IgD-negative memory B cell (primary cell): ENCODE measurements at regions not wholly inside any gene's neighbourhood (a gene's known extent, or its start where the extent isn't known, plus 50 kb on each side); places are given as distances from the start of the nearest gene placed in this dataset.

ENCODE experiments used
- H3K27ac Mint-ChIP-seq, 3 donors: one replicate each; pipeline ENCODE4 v1.8.0; 2020 to 2022; ENCODE audit warnings: mild to moderate bottlenecking in 3 of 3, mixed read lengths in 3 of 3, moderate library complexity in 1 of 3
- H3K27me3 Mint-ChIP-seq: one replicate; pipeline ENCODE4 v1.8.0; 2021; ENCODE audit warnings: mixed read lengths
- H3K36me3 Mint-ChIP-seq: one replicate; pipeline ENCODE4 v1.8.0; 2020; ENCODE audit warnings: mild to moderate bottlenecking, mixed read lengths
- H3K4me1 Mint-ChIP-seq, 3 donors: one replicate each; pipeline ENCODE4 v1.8.0; 2020 to 2022; ENCODE audit warnings: mixed read lengths in 3 of 3, mild to moderate bottlenecking in 1 of 3
- H3K4me3 Mint-ChIP-seq, 4 donors: one replicate each; pipeline ENCODE4 v1.8.0; 2020 to 2022; ENCODE audit warnings: mild to moderate bottlenecking in 4 of 4, mixed read lengths in 4 of 4, moderate library complexity in 3 of 4
- H3K9me3 Mint-ChIP-seq, 3 donors: one replicate each; pipeline ENCODE4 v1.8.0; 2020 to 2021; ENCODE audit warnings: mixed read lengths in 3 of 3, mild to moderate bottlenecking in 1 of 3

DNA sequence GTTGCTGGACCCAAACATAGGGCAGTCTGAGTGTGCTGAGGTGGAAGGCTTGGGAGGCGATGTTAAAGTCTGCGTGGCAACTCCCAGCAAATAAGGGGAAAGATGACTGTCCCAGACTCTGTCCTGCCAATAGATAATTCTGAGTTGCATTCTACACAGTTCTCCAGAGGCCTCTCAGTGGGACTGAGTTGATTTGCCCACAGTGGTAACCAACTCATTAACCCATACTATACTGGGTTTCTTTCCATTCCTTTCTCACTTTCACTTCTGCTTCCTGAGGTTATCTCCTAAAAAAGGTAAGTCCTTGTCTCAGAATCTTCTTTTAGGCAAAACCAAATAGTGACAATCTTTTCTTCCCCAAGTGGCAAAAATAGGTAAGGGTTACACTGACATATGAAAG lies 549.9 kb upstream of the DPPA4 start:
- Mint-ChIP-seq H3K27me3 (no peaks in the 10 kb centered on the region), H3K36me3 (no peaks in the 10 kb centered on the region), H3K9me3 (peaks cover 0 to 13% (median 5%) of the 10 kb centered on the region in 3 donors), H3K4me1 (no peaks in the 10 kb centered on the region), H3K4me3 (no peak overlapping the region), H3K27ac (no peak overlapping the region)

DNA sequence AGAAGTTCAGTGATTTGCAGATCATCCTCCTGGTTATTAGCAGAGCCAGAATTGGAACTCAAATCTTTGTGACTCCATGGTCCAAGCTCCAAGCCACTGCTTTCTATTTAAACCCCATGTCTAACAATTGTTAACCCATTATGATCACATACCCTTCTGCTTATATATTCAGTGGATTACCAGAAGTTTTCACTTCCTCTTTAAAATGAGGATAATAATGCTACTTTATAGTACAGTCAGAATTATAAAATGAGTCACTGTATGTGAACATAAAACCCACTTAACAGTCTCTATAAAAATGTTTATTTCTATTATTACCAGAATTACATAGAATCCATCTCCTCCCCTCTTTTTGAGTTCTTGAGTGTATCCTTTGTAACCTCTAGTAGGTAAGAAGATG lies 550.7 kb upstream of the DPPA4 start:
- H3K4me3 Mint-ChIP-seq = no peak overlapping the region
- H3K4me1 Mint-ChIP-seq = no peaks in the 10 kb centered on the region
- H3K27ac Mint-ChIP-seq = no peak overlapping the region
- H3K27me3 Mint-ChIP-seq = no peaks in the 10 kb centered on the region
- no peaks in the 10 kb centered on the region for H3K36me3 Mint-ChIP-seq
- peaks cover 0 to 13% (median 5%) of the 10 kb centered on the region in 3 donors for H3K9me3 Mint-ChIP-seq

GRCh38 chr3:109897734-109898133 lies 560.4 kb upstream of the DPPA4 start:
- Mint-ChIP-seq H3K27ac (no peak overlapping the region), H3K9me3 (peaks cover 0 to 5% (median 0%) of the 10 kb centered on the region in 3 donors)

DNA sequence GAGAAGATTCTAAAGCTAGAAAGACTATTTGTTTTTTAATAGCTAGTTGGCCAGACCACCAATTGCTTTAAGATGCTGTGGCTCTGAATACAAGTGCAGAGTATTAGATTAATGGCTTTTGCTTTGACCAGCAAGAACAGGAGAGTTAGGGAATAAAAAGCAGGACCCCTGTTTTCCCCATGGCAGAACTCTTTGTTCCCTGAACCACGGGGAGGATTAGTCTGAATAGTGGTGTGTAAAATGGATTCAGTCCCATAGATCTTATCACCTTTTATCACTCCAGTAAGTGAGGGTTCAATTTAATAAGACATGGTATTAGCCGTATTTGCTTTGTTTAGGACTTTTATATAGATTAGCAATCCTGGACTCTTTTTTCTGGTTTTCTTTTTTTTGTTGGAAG lies 562.6 kb upstream of the DPPA4 start:
- no peaks in the 10 kb centered on the region for H3K36me3 Mint-ChIP-seq
- no peak overlapping the region for H3K27ac Mint-ChIP-seq
- no peaks in the 10 kb centered on the region for H3K4me1 Mint-ChIP-seq
- no peaks in the 10 kb centered on the region for H3K27me3 Mint-ChIP-seq
- H3K9me3 Mint-ChIP-seq = peaks cover 0 to 5% (median 0%) of the 10 kb centered on the region in 3 donors
- H3K4me3 Mint-ChIP-seq = no peak overlapping the region

More at GRCh38 chr3:109897734-109898133, 560.4 kb upstream of the DPPA4 start:
- H3K27me3 Mint-ChIP-seq = no peaks in the 10 kb centered on the region
- H3K4me1 Mint-ChIP-seq = no peaks in the 10 kb centered on the region
- H3K36me3 Mint-ChIP-seq = no peaks in the 10 kb centered on the region
- H3K4me3 Mint-ChIP-seq = peak overlapping the region in 1 of 4 donors; percentile 10

- H3K4me3 Mint-ChIP-seq = no peak overlapping the region
- no peaks in the 10 kb centered on the region for H3K27me3 Mint-ChIP-seq
- H3K27ac Mint-ChIP-seq = peak overlapping the region in 1 of 3 donors; percentile 18
- no peaks in the 10 kb centered on the region for H3K4me1 Mint-ChIP-seq
- H3K36me3 Mint-ChIP-seq = no peaks in the 10 kb centered on the region
- peaks cover 0 to 5% (median 0%) of the 10 kb centered on the region in 3 donors for H3K9me3 Mint-ChIP-seq
Observed at GRCh38 chr3:109900783-109901182, 563.4 kb upstream of the DPPA4 start.

DNA sequence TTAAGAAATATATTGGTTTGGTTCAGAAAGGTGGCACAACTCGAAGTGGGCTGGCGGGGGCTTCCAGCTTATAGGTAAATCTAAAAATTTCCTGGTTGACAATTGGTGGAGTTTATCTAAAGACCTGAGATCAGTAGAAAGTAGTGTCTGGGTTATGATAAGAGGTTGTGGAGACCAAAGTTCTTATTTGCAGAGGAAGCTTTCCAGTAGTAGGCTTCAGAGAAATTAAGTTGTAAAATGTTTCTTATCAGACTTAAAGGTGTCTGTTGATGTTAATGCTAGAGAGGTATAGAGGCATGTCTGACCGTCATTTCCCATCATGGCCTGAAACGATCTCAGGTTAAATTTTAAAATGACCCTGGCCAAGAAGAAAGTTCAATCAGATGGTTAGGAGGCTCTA lies 565.2 kb upstream of the DPPA4 start:
- Mint-ChIP-seq H3K27ac (peak overlapping the region in 1 of 3 donors; percentile 63), H3K4me1 (no peaks in the 10 kb centered on the region), H3K36me3 (no peaks in the 10 kb centered on the region), H3K27me3 (no peaks in the 10 kb centered on the region), H3K4me3 (no peak overlapping the region), H3K9me3 (peaks cover 3 to 16% (median 3%) of the 10 kb centered on the region in 3 donors)

DNA sequence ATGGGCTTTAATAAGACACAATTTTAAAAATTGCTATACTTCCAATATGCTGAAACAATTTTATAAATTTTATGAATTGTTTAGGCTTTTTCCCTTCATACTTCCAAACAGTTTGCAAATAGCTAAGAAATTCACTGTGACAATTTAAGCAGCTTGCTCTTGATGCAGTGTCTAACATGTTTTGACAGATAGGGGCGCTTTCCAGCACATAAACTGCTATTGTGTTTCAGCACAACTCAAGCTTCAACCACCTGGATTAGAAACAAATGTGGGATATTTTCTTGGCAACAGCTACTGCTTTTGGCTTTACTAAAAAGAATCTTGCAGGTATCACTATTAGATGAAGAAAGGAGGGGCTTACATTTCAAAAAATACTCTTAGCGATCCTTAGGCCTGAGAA lies 565.8 kb upstream of the DPPA4 start:
- Mint-ChIP-seq H3K27me3 (no peaks in the 10 kb centered on the region), H3K4me3 (no peak overlapping the region), H3K36me3 (no peaks in the 10 kb centered on the region), H3K27ac (no peak overlapping the region), H3K4me1 (no peaks in the 10 kb centered on the region), H3K9me3 (peaks cover 3 to 16% (median 3%) of the 10 kb centered on the region in 3 donors)

DNA sequence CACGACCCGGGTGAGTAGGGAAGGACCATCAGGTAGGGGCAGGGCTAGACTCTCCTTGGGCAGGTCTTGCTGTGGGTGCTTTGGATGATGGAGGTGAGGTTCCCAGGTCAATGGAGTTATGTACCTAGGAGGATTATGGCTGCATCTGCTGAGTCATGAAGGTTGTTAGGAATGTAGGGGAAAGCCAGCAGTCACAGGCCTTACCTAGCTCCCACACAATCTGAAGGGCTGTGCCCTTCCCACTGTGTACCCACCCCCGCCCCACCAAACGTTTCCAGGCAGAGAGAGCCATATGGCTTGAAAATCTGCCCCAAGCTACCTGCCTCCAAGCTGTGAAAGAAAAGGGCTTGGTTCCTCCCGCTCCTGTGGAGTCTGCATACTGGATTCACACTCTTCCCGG lies 573.4 kb upstream of the DPPA4 start:
- no peak overlapping the region for H3K27ac Mint-ChIP-seq
- no peaks in the 10 kb centered on the region for H3K4me1 Mint-ChIP-seq
- no peaks in the 10 kb centered on the region for H3K27me3 Mint-ChIP-seq
- no peaks in the 10 kb centered on the region for H3K36me3 Mint-ChIP-seq
- peaks cover 9 to 24% (median 9%) of the 10 kb centered on the region in 3 donors for H3K9me3 Mint-ChIP-seq
- H3K4me3 Mint-ChIP-seq = no peak overlapping the region

DNA sequence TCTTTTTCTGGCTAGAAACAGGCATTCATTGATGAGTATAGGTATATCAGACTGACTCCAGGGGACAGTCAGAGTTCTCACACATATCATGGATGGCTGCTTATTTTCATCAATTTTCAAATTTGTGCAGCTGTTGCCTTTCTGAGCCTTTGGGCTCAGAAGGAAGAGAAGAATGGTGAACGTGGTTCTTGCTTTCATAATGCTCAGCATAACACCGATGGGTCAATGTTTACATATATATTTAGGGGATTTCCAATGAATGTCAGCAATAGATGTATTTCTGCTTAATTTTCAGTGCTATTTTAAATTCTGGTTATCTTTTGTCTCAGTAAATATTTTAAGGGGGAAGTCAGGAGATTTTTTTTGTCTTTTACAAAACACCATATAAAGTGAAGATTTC lies 581.4 kb upstream of the DPPA4 start:
- H3K4me1 Mint-ChIP-seq = no peaks in the 10 kb centered on the region
- H3K36me3 Mint-ChIP-seq = no peaks in the 10 kb centered on the region
- no peaks in the 10 kb centered on the region for H3K27me3 Mint-ChIP-seq
- peaks cover 0 to 5% (median 2%) of the 10 kb centered on the region in 3 donors for H3K9me3 Mint-ChIP-seq
- H3K4me3 Mint-ChIP-seq = no peak overlapping the region
- H3K27ac Mint-ChIP-seq = no peak overlapping the region

DNA sequence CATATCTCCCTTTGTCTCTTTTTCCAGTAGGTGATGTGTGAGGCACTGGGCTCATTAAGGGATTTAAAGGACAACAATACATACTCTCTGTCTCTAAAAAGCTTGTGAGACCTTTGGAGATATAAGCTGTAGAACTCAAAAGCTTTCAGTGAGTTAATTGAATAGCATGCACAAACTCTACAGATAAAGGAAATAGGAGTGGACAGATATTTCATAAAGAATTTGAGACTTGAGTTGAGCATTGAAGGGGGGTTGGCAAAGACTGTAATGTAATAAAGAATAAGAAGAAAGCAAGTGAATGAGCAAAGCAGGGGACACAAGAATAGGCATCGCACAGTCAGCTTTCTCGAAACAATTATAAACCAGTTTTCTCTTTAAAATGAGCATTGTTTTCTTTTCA lies 583.4 kb upstream of the DPPA4 start:
- no peaks in the 10 kb centered on the region for H3K9me3 Mint-ChIP-seq
- no peak overlapping the region for H3K27ac Mint-ChIP-seq
- H3K36me3 Mint-ChIP-seq = no peaks in the 10 kb centered on the region
- H3K27me3 Mint-ChIP-seq = no peaks in the 10 kb centered on the region
- no peak overlapping the region for H3K4me3 Mint-ChIP-seq
- H3K4me1 Mint-ChIP-seq = no peaks in the 10 kb centered on the region

DNA sequence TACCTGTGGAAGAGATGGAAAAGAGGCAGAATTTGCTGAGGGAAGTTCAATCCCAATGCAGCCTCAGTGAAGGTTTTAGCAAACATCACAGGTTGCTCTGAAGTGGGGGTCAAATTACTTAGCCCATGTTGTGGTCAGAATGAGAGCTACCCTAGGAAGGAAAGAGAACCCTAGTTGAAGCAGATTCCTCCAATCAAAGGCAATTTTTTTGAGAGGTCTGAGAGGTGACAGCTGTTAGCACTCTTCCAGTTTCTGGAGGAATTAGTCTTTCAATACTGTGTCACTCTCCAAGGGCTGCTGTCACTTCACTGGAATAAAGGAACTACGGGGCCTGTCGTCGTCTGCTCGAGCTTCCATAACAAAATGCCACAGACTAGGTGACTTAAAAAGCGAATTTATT lies 584.2 kb upstream of the DPPA4 start:
- Mint-ChIP-seq H3K4me3 (no peak overlapping the region), H3K9me3 (no peaks in the 10 kb centered on the region), H3K27me3 (no peaks in the 10 kb centered on the region), H3K4me1 (no peaks in the 10 kb centered on the region), H3K36me3 (no peaks in the 10 kb centered on the region), H3K27ac (no peak overlapping the region)

DNA sequence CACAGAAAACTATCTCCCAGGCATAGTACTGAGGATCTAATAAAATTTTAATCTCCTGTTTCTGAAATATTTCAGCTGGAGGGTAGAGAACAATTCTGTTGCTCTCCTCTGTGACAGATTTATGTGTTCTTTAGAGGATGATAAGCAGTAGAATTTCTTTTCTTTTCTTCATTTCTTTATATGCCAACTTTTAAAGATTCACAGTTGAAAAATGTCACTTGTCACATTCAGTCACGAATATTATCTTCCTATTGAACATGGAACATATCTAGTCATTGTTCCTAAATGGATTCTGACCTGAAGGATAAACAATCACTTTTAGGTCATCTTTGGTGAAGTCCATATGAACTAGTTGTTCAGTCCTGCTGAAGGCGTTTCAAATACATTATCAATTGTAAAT lies 585.5 kb upstream of the DPPA4 start:
- Mint-ChIP-seq H3K9me3 (no peaks in the 10 kb centered on the region), H3K27me3 (no peaks in the 10 kb centered on the region), H3K4me3 (no peak overlapping the region), H3K27ac (no peak overlapping the region), H3K36me3 (no peaks in the 10 kb centered on the region), H3K4me1 (no peaks in the 10 kb centered on the region)

DNA sequence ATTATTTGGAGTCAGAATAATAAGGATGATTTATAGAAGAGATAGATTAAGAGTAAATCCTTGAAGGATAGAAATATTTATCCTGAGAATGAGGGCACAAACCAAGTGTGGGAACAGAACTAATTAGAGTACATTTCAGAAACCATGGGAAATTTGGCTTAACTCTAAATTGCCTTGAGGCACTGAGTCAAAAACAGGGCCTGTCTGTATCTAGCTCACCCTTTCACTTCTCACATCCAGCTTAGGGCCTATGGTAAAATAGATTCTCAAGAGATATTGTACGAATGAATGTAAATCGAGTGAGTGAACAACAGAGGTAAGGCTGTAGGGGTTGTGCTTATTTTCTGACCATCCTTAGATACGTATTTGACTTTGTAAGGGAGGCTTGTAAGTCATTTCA lies 586.1 kb upstream of the DPPA4 start:
- H3K9me3 Mint-ChIP-seq = no peaks in the 10 kb centered on the region
- no peaks in the 10 kb centered on the region for H3K36me3 Mint-ChIP-seq
- H3K4me3 Mint-ChIP-seq = no peak overlapping the region
- no peak overlapping the region for H3K27ac Mint-ChIP-seq
- no peaks in the 10 kb centered on the region for H3K4me1 Mint-ChIP-seq
- H3K27me3 Mint-ChIP-seq = no peaks in the 10 kb centered on the region

DNA sequence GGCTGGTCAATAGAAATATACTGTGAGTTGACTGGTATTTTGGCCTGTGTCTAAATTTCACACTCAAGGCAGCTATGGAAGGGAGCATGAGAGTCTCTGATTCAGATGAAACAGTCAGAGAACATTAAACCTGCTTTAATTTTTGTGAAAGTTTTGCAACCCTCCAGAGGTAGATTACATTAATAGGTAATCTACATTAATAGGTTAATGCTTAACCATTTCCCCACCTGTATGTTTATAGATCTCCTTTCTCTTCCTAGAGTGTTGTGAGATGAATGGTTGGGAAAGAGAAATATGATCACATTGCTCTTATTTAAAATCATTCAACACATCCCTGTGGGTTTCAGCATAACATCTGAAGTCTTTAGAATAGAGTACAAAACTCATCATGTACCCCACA lies 586.9 kb upstream of the DPPA4 start:
- H3K4me3 Mint-ChIP-seq = no peak overlapping the region
- no peak overlapping the region for H3K27ac Mint-ChIP-seq
- no peaks in the 10 kb centered on the region for H3K36me3 Mint-ChIP-seq

GRCh38 chr3:109926376-109926775 lies 589.0 kb upstream of the DPPA4 start:
- H3K4me3 Mint-ChIP-seq = no peak overlapping the region
- no peaks in the 10 kb centered on the region for H3K4me1 Mint-ChIP-seq
- no peaks in the 10 kb centered on the region for H3K36me3 Mint-ChIP-seq
- no peaks in the 10 kb centered on the region for H3K27me3 Mint-ChIP-seq
- H3K27ac Mint-ChIP-seq = no peak overlapping the region
- no peaks in the 10 kb centered on the region for H3K9me3 Mint-ChIP-seq

More for the DNA sequence above, 586.9 kb upstream of the DPPA4 start:
- Mint-ChIP-seq H3K4me1 (no peaks in the 10 kb centered on the region), H3K27me3 (no peaks in the 10 kb centered on the region), H3K9me3 (no peaks in the 10 kb centered on the region)

DNA sequence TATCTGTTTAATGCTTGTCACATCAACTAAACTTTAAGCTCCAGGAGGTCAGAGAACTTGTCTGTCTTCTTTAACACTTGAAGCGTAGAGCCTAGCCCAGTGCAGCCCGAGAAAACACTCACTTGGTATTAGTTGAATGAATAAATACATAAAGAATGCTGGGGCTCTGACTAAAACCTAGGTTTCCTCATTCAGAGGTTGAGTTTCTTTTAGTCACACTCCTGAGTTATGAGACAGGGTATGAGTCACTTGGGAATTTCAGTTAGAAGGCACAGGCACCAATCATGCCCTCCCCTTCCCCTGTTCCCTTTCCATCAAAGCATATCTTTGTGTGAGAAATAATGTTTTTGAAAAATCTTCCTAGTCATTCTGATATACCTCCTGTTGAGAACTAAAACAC lies 589.8 kb upstream of the DPPA4 start:
- H3K27me3 Mint-ChIP-seq = no peaks in the 10 kb centered on the region
- H3K4me3 Mint-ChIP-seq = no peak overlapping the region
- no peak overlapping the region for H3K27ac Mint-ChIP-seq
- H3K36me3 Mint-ChIP-seq = no peaks in the 10 kb centered on the region
- no peaks in the 10 kb centered on the region for H3K9me3 Mint-ChIP-seq
- no peaks in the 10 kb centered on the region for H3K4me1 Mint-ChIP-seq

GRCh38 chr3:109927726-109928125 lies 590.4 kb upstream of the DPPA4 start:
- no peaks in the 10 kb centered on the region for H3K36me3 Mint-ChIP-seq
- no peaks in the 10 kb centered on the region for H3K27me3 Mint-ChIP-seq
- no peaks in the 10 kb centered on the region for H3K4me1 Mint-ChIP-seq
- H3K4me3 Mint-ChIP-seq = no peak overlapping the region
- no peaks in the 10 kb centered on the region for H3K9me3 Mint-ChIP-seq
- no peak overlapping the region for H3K27ac Mint-ChIP-seq
